22Rv1 (cell line): ENCODE measurements at regions not wholly inside any gene's neighbourhood (a gene's known extent, or its start where the extent isn't known, plus 50 kb on each side); places are given as distances from the start of the nearest gene placed in this dataset.

Source experiments
- H3K27ac ChIP-seq: fragments of 450-650 bp; 2 replicates; pipeline ENCODE4 v1.5.1; 2017
- CTCF ChIP-seq: fragments of 450-650 bp; IDR thresholded peaks from 2 replicates; pipeline ENCODE4 v1.5.1; 2017; ENCODE audit warnings: mild to moderate bottlenecking
- ZFX ChIP-seq: fragments of 450-650 bp; IDR thresholded peaks from 2 replicates; pipeline ENCODE4 v1.6.1; 2017; ENCODE audit warnings: antibody characterized with exemption, borderline replicate concordance

DNA sequence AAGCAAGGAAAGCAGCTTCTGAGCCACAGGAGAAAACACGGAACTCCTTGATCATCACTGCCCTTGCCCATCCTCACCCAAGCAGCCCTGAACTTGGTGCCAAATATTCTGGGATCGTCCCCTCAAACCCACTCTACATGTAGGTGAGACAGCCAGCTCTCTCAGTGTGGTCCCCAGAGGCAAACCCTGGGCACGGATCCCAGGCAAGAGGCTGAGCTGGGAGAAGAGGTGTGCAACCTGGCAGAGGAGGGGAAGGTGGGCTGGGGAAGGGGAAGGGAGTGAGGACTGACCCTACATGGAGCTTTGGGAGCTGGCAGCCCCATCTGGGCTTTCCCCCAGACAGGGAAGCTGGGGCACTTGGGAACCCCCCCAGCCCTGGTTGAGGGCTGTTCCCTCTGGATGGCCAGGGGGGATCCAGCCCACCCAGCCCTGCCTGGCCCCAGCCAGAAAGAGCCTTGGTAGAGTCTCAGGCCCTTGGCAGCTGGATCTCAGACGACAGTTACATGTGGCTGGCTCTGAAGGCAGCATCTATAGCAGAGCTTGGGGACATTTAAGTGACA, 186.2 kb upstream of the CST7 start:
- H3K27ac ChIP-seq, result no peak overlapping the region
- TF ChIP-seq CTCF (no peak), ZFX (no peak)

GRCh38 chr20:24763386-24764026, 185.6 kb upstream of the CST7 start:
- TF ChIP-seq ZFX, result no peak
- no peak overlapping the region for H3K27ac ChIP-seq

GRCh38 chr20:24764027-24764793, 184.9 kb upstream of the CST7 start:
- TF ChIP-seq ZFX (no peak), CTCF (no peak)

GRCh38 chr20:24764794-24765202, 184.3 kb upstream of the CST7 start:
- no peak for TF ChIP-seq CTCF
- TF ChIP-seq ZFX, result no peak
- H3K27ac ChIP-seq, result no peak overlapping the region

More at GRCh38 chr20:24764027-24764793, 184.9 kb upstream of the CST7 start:
- no peak overlapping the region for H3K27ac ChIP-seq

DNA sequence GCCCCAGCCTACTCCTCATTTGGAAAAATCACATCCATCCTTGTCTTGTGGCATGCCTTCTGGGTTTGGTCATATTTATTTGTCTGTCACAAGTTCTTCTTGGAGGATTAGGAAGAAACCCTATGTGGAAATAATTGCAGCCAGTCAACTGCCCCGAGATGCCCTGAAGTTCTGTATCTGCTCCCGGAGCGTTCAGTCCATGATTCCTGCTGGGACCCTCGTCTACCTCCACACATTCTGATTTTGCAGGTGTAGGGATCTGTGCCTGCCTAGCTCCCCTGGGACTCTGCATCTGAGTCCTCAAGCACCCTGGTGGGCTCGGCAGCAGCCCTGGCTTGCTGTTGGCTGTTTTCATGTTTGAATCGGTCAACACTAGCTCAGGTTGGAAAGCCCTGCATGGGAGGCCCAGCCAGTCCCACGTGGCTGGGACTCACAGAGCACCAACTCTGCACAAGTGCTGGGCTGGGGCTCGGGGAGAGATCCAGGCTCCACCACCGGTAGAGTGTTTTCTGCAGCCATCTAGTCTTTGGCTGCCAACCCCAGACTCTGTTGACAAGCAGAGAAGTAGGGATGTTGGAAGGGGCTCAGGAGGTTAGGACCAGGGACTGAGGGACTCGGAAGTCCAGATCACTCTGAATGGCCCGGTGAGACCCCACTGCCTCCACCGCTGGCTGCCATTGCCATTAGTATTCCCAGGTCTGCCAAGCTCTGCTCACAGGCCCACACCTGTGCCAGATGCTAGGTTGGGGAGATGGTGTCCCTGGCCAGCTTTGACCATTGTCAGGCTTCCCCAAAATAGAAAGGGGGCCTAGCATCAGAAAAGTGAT, 183.5 kb upstream of the CST7 start:
- TF ChIP-seq ZFX, result no peak
- TF ChIP-seq CTCF, result no peak
- H3K27ac ChIP-seq, result no peak overlapping the region

GRCh38 chr20:24766143-24766527, 182.9 kb upstream of the CST7 start:
- no peak overlapping the region for H3K27ac ChIP-seq
- TF ChIP-seq ZFX, result no peak
- TF ChIP-seq CTCF, result no peak

GRCh38 chr20:24766826-24767622, 182.0 kb upstream of the CST7 start:
- no peak overlapping the region for H3K27ac ChIP-seq
- TF ChIP-seq ZFX (no peak), CTCF (no peak)
